ENCODE measurements at regions not wholly inside any gene's neighbourhood (a gene's known extent, or its start where the extent isn't known, plus 50 kb on each side); places are given as distances from the start of the nearest gene placed in this dataset.

DNA sequence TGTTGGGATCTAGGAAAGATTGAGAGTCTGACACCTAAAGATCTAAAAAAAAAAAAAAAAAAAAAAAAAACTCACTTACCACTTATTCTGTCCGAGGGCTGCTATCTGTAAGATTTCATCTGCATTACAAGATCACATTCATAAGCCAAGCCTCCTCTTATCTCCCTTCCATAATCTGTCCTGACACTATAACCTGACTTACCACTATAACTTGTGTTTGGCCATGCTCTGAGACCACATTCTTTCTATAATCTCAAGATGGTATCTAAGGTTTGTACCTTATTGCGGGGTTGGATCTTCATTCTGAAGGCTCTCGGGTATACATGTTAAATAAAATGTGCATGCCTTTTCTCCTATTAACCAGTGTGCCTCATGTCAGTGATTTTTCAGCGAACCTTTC, 144.4 kb downstream of the MAGEB17 start:
- TF ChIP-seq, protein P1, sequence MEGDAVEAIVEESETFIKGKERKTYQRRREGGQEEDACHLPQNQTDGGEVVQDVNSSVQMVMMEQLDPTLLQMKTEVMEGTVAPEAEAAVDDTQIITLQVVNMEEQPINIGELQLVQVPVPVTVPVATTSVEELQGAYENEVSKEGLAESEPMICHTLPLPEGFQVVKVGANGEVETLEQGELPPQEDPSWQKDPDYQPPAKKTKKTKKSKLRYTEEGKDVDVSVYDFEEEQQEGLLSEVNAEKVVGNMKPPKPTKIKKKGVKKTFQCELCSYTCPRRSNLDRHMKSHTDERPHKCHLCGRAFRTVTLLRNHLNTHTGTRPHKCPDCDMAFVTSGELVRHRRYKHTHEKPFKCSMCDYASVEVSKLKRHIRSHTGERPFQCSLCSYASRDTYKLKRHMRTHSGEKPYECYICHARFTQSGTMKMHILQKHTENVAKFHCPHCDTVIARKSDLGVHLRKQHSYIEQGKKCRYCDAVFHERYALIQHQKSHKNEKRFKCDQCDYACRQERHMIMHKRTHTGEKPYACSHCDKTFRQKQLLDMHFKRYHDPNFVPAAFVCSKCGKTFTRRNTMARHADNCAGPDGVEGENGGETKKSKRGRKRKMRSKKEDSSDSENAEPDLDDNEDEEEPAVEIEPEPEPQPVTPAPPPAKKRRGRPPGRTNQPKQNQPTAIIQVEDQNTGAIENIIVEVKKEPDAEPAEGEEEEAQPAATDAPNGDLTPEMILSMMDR (IDR thresholded peaks at IDR 0.05; ENCODE audit: insufficient read depth, low read depth, low read length) = no peak
- TF ChIP-seq EZH2 (IDR thresholded peaks at IDR 0.05; ENCODE audit: insufficient read depth, low read length) = no peak

Measured in astrocyte (in vitro differentiated cells and primary cell).